ENCODE measurements at regions not wholly inside any gene's neighbourhood (a gene's known extent, or its start where the extent isn't known, plus 50 kb on each side); places are given as distances from the start of the nearest gene placed in this dataset.

GRCh38 chr10:133035952-133036351 lies 51.8 kb upstream of the ADGRA1 start:
- H3K4me2 ChIP-seq (ENCODE audit: low read length) = no peak overlapping the region
- no peak overlapping the region for H3K9ac ChIP-seq (ENCODE audit: low read depth, low read length)
- H3K4me3 ChIP-seq (ENCODE audit: low read length) = no peak overlapping the region
- no peaks in the 10 kb centered on the region for H3K4me1 ChIP-seq (ENCODE audit: control insufficient read depth, insufficient read depth, low read length)
- peaks cover 11% of the 10 kb centered on the region for H3K27me3 ChIP-seq (ENCODE audit: control insufficient read depth, insufficient read depth, low read length)
- H3K36me3 ChIP-seq (ENCODE audit: insufficient read depth, low read length) = no peaks in the 10 kb centered on the region
- H3K9me3 ChIP-seq (replicated peaks; ENCODE audit: low read length) = no peaks in the 10 kb centered on the region

GRCh38 chr10:133034762-133035161 lies 53.0 kb upstream of the ADGRA1 start:
- Histone ChIP-seq H3K4me3 (ENCODE audit: low read length) (no peak overlapping the region), H3K9ac (ENCODE audit: low read depth, low read length) (no peak overlapping the region), H3K9me3 (replicated peaks; ENCODE audit: low read length) (no peaks in the 10 kb centered on the region), H3K27me3 (ENCODE audit: control insufficient read depth, insufficient read depth, low read length) (peaks cover 6% of the 10 kb centered on the region), H3K36me3 (ENCODE audit: insufficient read depth, low read length) (no peaks in the 10 kb centered on the region), H3K4me1 (ENCODE audit: control insufficient read depth, insufficient read depth, low read length) (no peaks in the 10 kb centered on the region), H3K4me2 (ENCODE audit: low read length) (no peak overlapping the region)

GRCh38 chr10:133034092-133034491 lies 53.6 kb upstream of the ADGRA1 start:
- Histone ChIP-seq H3K27me3 (ENCODE audit: control insufficient read depth, insufficient read depth, low read length) (peaks cover 5% of the 10 kb centered on the region), H3K4me1 (ENCODE audit: control insufficient read depth, insufficient read depth, low read length) (no peaks in the 10 kb centered on the region), H3K4me2 (ENCODE audit: low read length) (no peak overlapping the region), H3K36me3 (ENCODE audit: insufficient read depth, low read length) (no peaks in the 10 kb centered on the region), H3K9me3 (replicated peaks; ENCODE audit: low read length) (no peaks in the 10 kb centered on the region), H3K4me3 (ENCODE audit: low read length) (no peak overlapping the region), H3K9ac (ENCODE audit: low read depth, low read length) (no peak overlapping the region)

- Histone ChIP-seq H3K9ac (ENCODE audit: low read depth, low read length) (no peak overlapping the region), H3K4me3 (ENCODE audit: low read length) (no peak overlapping the region), H3K36me3 (ENCODE audit: insufficient read depth, low read length) (no peaks in the 10 kb centered on the region), H3K4me2 (ENCODE audit: low read length) (no peak overlapping the region), H3K4me1 (ENCODE audit: control insufficient read depth, insufficient read depth, low read length) (no peaks in the 10 kb centered on the region), H3K9me3 (replicated peaks; ENCODE audit: low read length) (no peaks in the 10 kb centered on the region), H3K27me3 (ENCODE audit: control insufficient read depth, insufficient read depth, low read length) (peaks cover 4% of the 10 kb centered on the region)
Observed at GRCh38 chr10:133033742-133034048, 54.0 kb upstream of the ADGRA1 start.

GRCh38 chr10:133032976-133033741 lies 54.6 kb upstream of the ADGRA1 start:
- Histone ChIP-seq H3K4me1 (ENCODE audit: control insufficient read depth, insufficient read depth, low read length) (no peaks in the 10 kb centered on the region), H3K9ac (ENCODE audit: low read depth, low read length) (no peak overlapping the region), H3K4me2 (ENCODE audit: low read length) (no peak overlapping the region), H3K36me3 (ENCODE audit: insufficient read depth, low read length) (no peaks in the 10 kb centered on the region), H3K27me3 (ENCODE audit: control insufficient read depth, insufficient read depth, low read length) (no peaks in the 10 kb centered on the region), H3K4me3 (ENCODE audit: low read length) (no peak overlapping the region), H3K9me3 (replicated peaks; ENCODE audit: low read length) (no peaks in the 10 kb centered on the region)

GRCh38 chr10:133032231-133032630 lies 55.5 kb upstream of the ADGRA1 start:
- no peak overlapping the region for H3K9ac ChIP-seq (ENCODE audit: low read depth, low read length)

GRCh38 chr10:133031541-133032125 lies 56.1 kb upstream of the ADGRA1 start:
- H3K36me3 ChIP-seq (ENCODE audit: insufficient read depth, low read length) = no peaks in the 10 kb centered on the region
- H3K4me3 ChIP-seq (ENCODE audit: low read length) = no peak overlapping the region
- H3K27me3 ChIP-seq (ENCODE audit: control insufficient read depth, insufficient read depth, low read length) = no peaks in the 10 kb centered on the region
- H3K4me1 ChIP-seq (ENCODE audit: control insufficient read depth, insufficient read depth, low read length) = no peaks in the 10 kb centered on the region
- H3K9ac ChIP-seq (ENCODE audit: low read depth, low read length) = no peak overlapping the region
- no peaks in the 10 kb centered on the region for H3K9me3 ChIP-seq (replicated peaks; ENCODE audit: low read length)
- H3K4me2 ChIP-seq (ENCODE audit: low read length) = no peak overlapping the region

More at GRCh38 chr10:133032231-133032630, 55.5 kb upstream of the ADGRA1 start:
- no peak overlapping the region for H3K4me2 ChIP-seq (ENCODE audit: low read length)
- H3K4me1 ChIP-seq (ENCODE audit: control insufficient read depth, insufficient read depth, low read length) = no peaks in the 10 kb centered on the region
- H3K9me3 ChIP-seq (replicated peaks; ENCODE audit: low read length) = no peaks in the 10 kb centered on the region
- H3K27me3 ChIP-seq (ENCODE audit: control insufficient read depth, insufficient read depth, low read length) = no peaks in the 10 kb centered on the region
- no peaks in the 10 kb centered on the region for H3K36me3 ChIP-seq (ENCODE audit: insufficient read depth, low read length)
- no peak overlapping the region for H3K4me3 ChIP-seq (ENCODE audit: low read length)

- Histone ChIP-seq H3K4me1 (ENCODE audit: control insufficient read depth, insufficient read depth, low read length) (no peaks in the 10 kb centered on the region), H3K9ac (ENCODE audit: low read depth, low read length) (no peak overlapping the region), H3K36me3 (ENCODE audit: insufficient read depth, low read length) (no peaks in the 10 kb centered on the region), H3K4me2 (ENCODE audit: low read length) (no peak overlapping the region), H3K9me3 (replicated peaks; ENCODE audit: low read length) (no peaks in the 10 kb centered on the region), H3K4me3 (ENCODE audit: low read length) (no peak overlapping the region), H3K27me3 (ENCODE audit: control insufficient read depth, insufficient read depth, low read length) (no peaks in the 10 kb centered on the region)
Observed at GRCh38 chr10:133030781-133031180, 56.9 kb upstream of the ADGRA1 start.

GRCh38 chr10:133030126-133030525 lies 57.6 kb upstream of the ADGRA1 start:
- Histone ChIP-seq H3K4me2 (ENCODE audit: low read length) (no peak overlapping the region), H3K9me3 (replicated peaks; ENCODE audit: low read length) (no peaks in the 10 kb centered on the region), H3K4me1 (ENCODE audit: control insufficient read depth, insufficient read depth, low read length) (no peaks in the 10 kb centered on the region), H3K9ac (ENCODE audit: low read depth, low read length) (no peak overlapping the region), H3K36me3 (ENCODE audit: insufficient read depth, low read length) (no peaks in the 10 kb centered on the region), H3K27me3 (ENCODE audit: control insufficient read depth, insufficient read depth, low read length) (no peaks in the 10 kb centered on the region), H3K4me3 (ENCODE audit: low read length) (no peak overlapping the region)

- H3K4me2 ChIP-seq (ENCODE audit: low read length) = no peak overlapping the region
- H3K27me3 ChIP-seq (ENCODE audit: control insufficient read depth, insufficient read depth, low read length) = no peaks in the 10 kb centered on the region
- no peaks in the 10 kb centered on the region for H3K9me3 ChIP-seq (replicated peaks; ENCODE audit: low read length)
Observed at GRCh38 chr10:133028956-133029355, 58.8 kb upstream of the ADGRA1 start.

GRCh38 chr10:133028158-133028557 lies 59.6 kb upstream of the ADGRA1 start:
- Histone ChIP-seq H3K4me2 (ENCODE audit: low read length) (no peak overlapping the region), H3K9me3 (replicated peaks; ENCODE audit: low read length) (no peaks in the 10 kb centered on the region), H3K9ac (ENCODE audit: low read depth, low read length) (no peak overlapping the region), H3K36me3 (ENCODE audit: insufficient read depth, low read length) (no peaks in the 10 kb centered on the region), H3K27me3 (ENCODE audit: control insufficient read depth, insufficient read depth, low read length) (no peaks in the 10 kb centered on the region), H3K4me1 (ENCODE audit: control insufficient read depth, insufficient read depth, low read length) (no peaks in the 10 kb centered on the region), H3K4me3 (ENCODE audit: low read length) (no peak overlapping the region)

More at GRCh38 chr10:133028956-133029355, 58.8 kb upstream of the ADGRA1 start:
- no peaks in the 10 kb centered on the region for H3K36me3 ChIP-seq (ENCODE audit: insufficient read depth, low read length)
- no peak overlapping the region for H3K4me3 ChIP-seq (ENCODE audit: low read length)
- H3K4me1 ChIP-seq (ENCODE audit: control insufficient read depth, insufficient read depth, low read length) = no peaks in the 10 kb centered on the region
- no peak overlapping the region for H3K9ac ChIP-seq (ENCODE audit: low read depth, low read length)

GRCh38 chr10:133027482-133027881 lies 60.2 kb upstream of the ADGRA1 start:
- Histone ChIP-seq H3K4me1 (ENCODE audit: control insufficient read depth, insufficient read depth, low read length) (no peaks in the 10 kb centered on the region), H3K4me3 (ENCODE audit: low read length) (no peak overlapping the region), H3K27me3 (ENCODE audit: control insufficient read depth, insufficient read depth, low read length) (no peaks in the 10 kb centered on the region), H3K9ac (ENCODE audit: low read depth, low read length) (no peak overlapping the region), H3K9me3 (replicated peaks; ENCODE audit: low read length) (no peaks in the 10 kb centered on the region), H3K36me3 (ENCODE audit: insufficient read depth, low read length) (no peaks in the 10 kb centered on the region), H3K4me2 (ENCODE audit: low read length) (no peak overlapping the region)

Measured in skeletal muscle satellite cell (primary cell).